Keratinocyte (primary cell): ENCODE measurements at regions not wholly inside any gene's neighbourhood (a gene's known extent, or its start where the extent isn't known, plus 50 kb on each side); places are given as distances from the start of the nearest gene placed in this dataset.

Experiments used
- DNase-seq: peaks from one replicate; pipeline ENCODE4 v3.0.0-alpha.2; 2011; ENCODE audit warnings: low read depth, missing footprints, low spot score
- FAIRE-seq: peaks from 2 replicates; lab custom pipeline; 2011; peaks lifted over from hg19 to GRCh38; lab: Jason Lieb, UNC
- H2AFZ ChIP-seq: 2 replicates; pipeline ENCODE4 v1.6.0; 2012; ENCODE audit warnings: low read length, control low read depth, inconsistent platforms; ENCODE audit not compliant: control insufficient read depth
- H3K27ac ChIP-seq: 2 replicates; pipeline ENCODE4 v1.5.1; 2011; ENCODE audit warnings: low read length; ENCODE audit not compliant: control insufficient read depth, insufficient read depth
- H3K27me3 ChIP-seq: 3 replicates; pipeline ENCODE4 v1.6.0; 2011; ENCODE audit warnings: low read length; ENCODE audit not compliant: control insufficient read depth, insufficient read depth; ENCODE audit errors: extremely low read depth
- H3K36me3 ChIP-seq, 2 experiments: 2 replicates in 1 of 2; 3 replicates in 1 of 2; pipeline ENCODE4 v1.5.1; 2011; ENCODE audit warnings: low read length in 2 of 2, mild to moderate bottlenecking in 1 of 2; ENCODE audit not compliant: control insufficient read depth in 2 of 2, insufficient read depth in 2 of 2; ENCODE audit errors: extremely low read depth in 1 of 2
- H3K4me1 ChIP-seq: 3 replicates; pipeline ENCODE4 v1.5.1; 2011; ENCODE audit warnings: low read length; ENCODE audit not compliant: control insufficient read depth, insufficient read depth; ENCODE audit errors: extremely low read depth
- H3K4me2 ChIP-seq: 3 replicates; pipeline ENCODE4 v1.6.0; 2011; ENCODE audit warnings: low read depth, low read length; ENCODE audit not compliant: control insufficient read depth, insufficient read depth; ENCODE audit errors: extremely low read depth
- H3K4me3 ChIP-seq, 3 experiments: fragments of 200-600 bp in 1 of 3; sonication (generic) in 1 of 3; 2 replicates in 2 of 3; 3 replicates in 1 of 3; pipeline ENCODE4 v1.5.1; 2011 to 2016; ENCODE audit warnings: low read length in 3 of 3, mild to moderate bottlenecking in 3 of 3, control low read depth in 2 of 3, inconsistent platforms in 1 of 3, low read depth in 1 of 3, mixed read lengths in 1 of 3, mixed run types in 1 of 3, moderate library complexity in 1 of 3; ENCODE audit not compliant: control insufficient read depth in 2 of 3, insufficient read depth in 2 of 3; ENCODE audit errors: extremely low read depth in 1 of 3
- H3K79me2 ChIP-seq: 2 replicates; pipeline ENCODE4 v1.6.0; 2012; ENCODE audit warnings: low read length; ENCODE audit not compliant: control insufficient read depth, insufficient read depth
- H3K9ac ChIP-seq: 3 replicates; pipeline ENCODE4 v1.6.0; 2011; ENCODE audit warnings: low read length; ENCODE audit not compliant: control insufficient read depth, insufficient read depth; ENCODE audit errors: extremely low read depth
- H3K9me1 ChIP-seq: 3 replicates; pipeline ENCODE4 v1.6.0; 2011; ENCODE audit warnings: low read length; ENCODE audit not compliant: control insufficient read depth, insufficient read depth; ENCODE audit errors: extremely low read depth
- H3K9me3 ChIP-seq: 2 replicates; pipeline ENCODE4 v1.5.1; 2012; ENCODE audit warnings: low read depth, low read length; ENCODE audit not compliant: control insufficient read depth
- H4K20me1 ChIP-seq: 3 replicates; pipeline ENCODE4 v1.6.0; 2011; ENCODE audit warnings: low read length; ENCODE audit not compliant: control insufficient read depth, insufficient read depth; ENCODE audit errors: extremely low read depth
- CTCF ChIP-seq, 3 experiments: IDR thresholded peaks in 1 of 3; conservative IDR thresholded peaks in 1 of 3; optimal IDR thresholded peaks in 1 of 3; 2 replicates in 2 of 3; 3 replicates in 1 of 3; pipeline versions ENCODE3 to v1.5.1; 2011; ENCODE audit warnings: low read length in 3 of 3, mild to moderate bottlenecking in 3 of 3, moderate library complexity in 2 of 3, control low read depth in 1 of 3, inconsistent platforms in 1 of 3; ENCODE audit not compliant: insufficient read depth in 2 of 3; ENCODE audit errors: extremely low read depth in 1 of 3
- EZH2 ChIP-seq: IDR thresholded peaks from one replicate; pipeline ENCODE4 v1.6.1; 2012; ENCODE audit warnings: inconsistent platforms, mild to moderate bottlenecking, low read length, moderate library complexity
- dilution Hi-C: fragments of 300-500 bp; cut with MboI; formaldehyde crosslinking; loops from one replicate; pipeline ENCODE4 v1.7.0; 2020; ENCODE audit warnings: low sequenced_read_pairs; ENCODE audit not compliant: extremely low pct_ligation_motif_present

DNA sequence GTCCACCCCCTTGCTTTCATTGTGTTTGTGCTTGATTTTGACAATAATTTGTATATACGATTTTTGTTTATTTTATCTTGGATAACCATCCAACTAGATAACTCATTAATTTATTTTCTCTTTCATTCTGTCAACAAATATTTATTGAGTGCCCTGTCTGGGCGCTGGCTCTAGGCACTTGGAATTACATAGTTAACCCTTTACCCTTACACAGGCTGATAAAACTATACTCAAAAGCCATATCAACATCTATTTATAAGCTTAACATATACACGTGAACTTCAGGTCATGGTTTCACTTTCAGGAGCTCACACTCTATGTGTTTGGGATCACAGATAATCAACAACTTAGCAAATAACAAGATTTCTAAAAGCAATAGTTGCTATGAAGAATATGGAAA lies 226.3 kb upstream of the PPARGC1A start:
- H3K79me2 ChIP-seq: no peaks in the 10 kb centered on the region

DNA sequence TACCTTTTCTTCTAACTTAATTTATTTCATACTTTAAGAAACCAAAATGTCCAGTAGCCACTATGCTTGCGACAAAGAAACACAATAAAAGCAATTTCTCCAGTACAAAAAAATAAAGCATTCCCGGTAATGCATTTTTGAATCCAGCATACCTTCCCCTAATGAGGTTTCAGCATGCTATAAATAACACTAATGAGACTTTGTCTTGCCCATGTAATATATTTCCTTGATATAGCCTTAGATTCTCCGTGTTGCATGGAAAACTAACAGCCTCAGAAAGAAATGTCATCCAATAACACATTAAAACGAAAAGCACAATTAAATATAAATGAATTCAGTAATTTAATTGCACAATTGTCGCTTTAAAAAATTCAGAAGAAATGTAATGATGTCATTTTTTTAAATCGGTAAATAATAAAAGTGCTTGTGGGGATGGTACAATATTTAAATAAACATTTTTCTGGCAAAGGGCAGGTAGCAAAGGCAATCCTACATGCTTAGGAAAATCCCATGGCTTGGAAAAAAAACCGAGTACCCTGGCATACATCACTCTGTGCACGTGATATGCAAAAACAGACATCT lies 225.2 kb upstream of the PPARGC1A start:
- H3K9me1 ChIP-seq: no peaks in the 10 kb centered on the region
- no peak overlapping the region for H3K27ac ChIP-seq
- H4K20me1 ChIP-seq: no peaks in the 10 kb centered on the region
- no peak overlapping the region for H3K9ac ChIP-seq
- dilution Hi-C loops: no loop called here
- FAIRE-seq: no peak
- DNase-seq: no peak
- H3K36me3 ChIP-seq: no peaks in the 10 kb centered on the region
- H3K27me3 ChIP-seq: no peaks in the 10 kb centered on the region
- TF ChIP-seq CTCF (optimal IDR thresholded peaks at IDR 0.05 in 1 of 3, IDR thresholded peaks at IDR 0.05 in 1 of 3, conservative IDR thresholded peaks at IDR 0.05 in 1 of 3; ENCODE audit: extremely low read depth in 1 of 3, insufficient read depth in 2 of 3, low read length in 3 of 3) (no peak), EZH2 (no peak)
- no peaks in the 10 kb centered on the region for H3K4me1 ChIP-seq
- no peak overlapping the region for H3K4me2 ChIP-seq
- H3K79me2 ChIP-seq: no peaks in the 10 kb centered on the region
- H3K9me3 ChIP-seq: no peaks in the 10 kb centered on the region
- H3K4me3 ChIP-seq: no peak overlapping the region
- no peak overlapping the region for H2AFZ ChIP-seq

More for the DNA sequence above, 226.3 kb upstream of the PPARGC1A start:
- dilution Hi-C loops: no loop called here
- no peak overlapping the region for H3K9ac ChIP-seq
- no peak overlapping the region for H3K27ac ChIP-seq
- no peaks in the 10 kb centered on the region for H3K4me1 ChIP-seq
- FAIRE-seq (no peak), DNase-seq (no peak)
- H3K9me1 ChIP-seq: no peaks in the 10 kb centered on the region
- H3K36me3 ChIP-seq: no peaks in the 10 kb centered on the region
- H2AFZ ChIP-seq: no peak overlapping the region
- TF ChIP-seq EZH2 (no peak), CTCF (optimal IDR thresholded peaks at IDR 0.05 in 1 of 3, IDR thresholded peaks at IDR 0.05 in 1 of 3, conservative IDR thresholded peaks at IDR 0.05 in 1 of 3; ENCODE audit: extremely low read depth in 1 of 3, insufficient read depth in 2 of 3, low read length in 3 of 3) (no peak)
- H3K27me3 ChIP-seq: no peaks in the 10 kb centered on the region
- no peaks in the 10 kb centered on the region for H3K9me3 ChIP-seq
- H3K4me2 ChIP-seq: no peak overlapping the region
- no peaks in the 10 kb centered on the region for H4K20me1 ChIP-seq
- H3K4me3 ChIP-seq: no peak overlapping the region
